ENCODE measurements at regions not wholly inside any gene's neighbourhood (a gene's known extent, or its start where the extent isn't known, plus 50 kb on each side); places are given as distances from the start of the nearest gene placed in this dataset.

GRCh38 chr3:66789580-66790237 lies 208.4 kb upstream of the KBTBD8 start:
- DNase-seq: no peak
- Histone ChIP-seq H3K4me2 (no peak overlapping the region), H4K20me1 (ENCODE audit: insufficient read depth) (no peaks in the 10 kb centered on the region), H3F3A (ENCODE audit: insufficient read depth, low read depth) (no peaks in the 10 kb centered on the region), H3K36me3 (ENCODE audit: low read depth) (no peaks in the 10 kb centered on the region), H3K4me1 (replicated peaks; ENCODE audit: insufficient read depth) (no peaks in the 10 kb centered on the region), H2AFZ (no peak overlapping the region), H3K9me3 (ENCODE audit: insufficient read depth, low read depth) (no peaks in the 10 kb centered on the region), H3K27ac (no peak overlapping the region), H3K27me3 (ENCODE audit: insufficient read depth, low read depth) (no peaks in the 10 kb centered on the region), H3K9me2 (ENCODE audit: insufficient read depth) (no peaks in the 10 kb centered on the region), H3K79me2 (ENCODE audit: low read depth) (no peaks in the 10 kb centered on the region), H3K4me3 (no peak overlapping the region)
- ChIA-PET POLR2A (ENCODE audit: unreplicated experiment) (no interaction called here), CTCF (no interaction called here)
- intact Hi-C loops (cut with micrococcal nuclease; ENCODE audit: unreplicated experiment): no loop called here
- BruUV-seq (replicated peaks): no TSS peak
- no peak for TF ChIP-seq CTCF (conservative IDR thresholded peaks at IDR 0.05)

- ChIA-PET POLR2A (ENCODE audit: unreplicated experiment) (no interaction called here), CTCF (no interaction called here)
- H4K20me1 ChIP-seq (ENCODE audit: insufficient read depth): no peaks in the 10 kb centered on the region
- H3K4me1 ChIP-seq (replicated peaks; ENCODE audit: insufficient read depth): no peaks in the 10 kb centered on the region
- no peaks in the 10 kb centered on the region for H3K79me2 ChIP-seq (ENCODE audit: low read depth)
- no peaks in the 10 kb centered on the region for H3K27me3 ChIP-seq (ENCODE audit: insufficient read depth, low read depth)
- H3K36me3 ChIP-seq (ENCODE audit: low read depth): no peaks in the 10 kb centered on the region
- no peak overlapping the region for H3K4me2 ChIP-seq
- no peaks in the 10 kb centered on the region for H3F3A ChIP-seq (ENCODE audit: insufficient read depth, low read depth)
- TF ChIP-seq CTCF (conservative IDR thresholded peaks at IDR 0.05) (no peak), EZH2 (IDR thresholded peaks at IDR 0.05; ENCODE audit: low read depth) (no peak)
- H3K9me2 ChIP-seq (ENCODE audit: insufficient read depth): no peaks in the 10 kb centered on the region
- no peak for DNase-seq
- no peaks in the 10 kb centered on the region for H3K9me3 ChIP-seq (ENCODE audit: insufficient read depth, low read depth)
- H3K4me3 ChIP-seq: no peak overlapping the region
- no peak overlapping the region for H2AFZ ChIP-seq
- H3K27ac ChIP-seq: no peak overlapping the region
- intact Hi-C loops (cut with micrococcal nuclease; ENCODE audit: unreplicated experiment): no loop called here
- BruUV-seq (replicated peaks): no TSS peak
Observed at GRCh38 chr3:66792086-66792485, 206.0 kb upstream of the KBTBD8 start.

- no peak overlapping the region for H3K4me2 ChIP-seq
- H3F3A ChIP-seq (ENCODE audit: insufficient read depth, low read depth): no peaks in the 10 kb centered on the region
- H3K4me3 ChIP-seq: no peak overlapping the region
- no peaks in the 10 kb centered on the region for H4K20me1 ChIP-seq (ENCODE audit: insufficient read depth)
- H2AFZ ChIP-seq: no peak overlapping the region
- ChIA-PET POLR2A (ENCODE audit: unreplicated experiment) (no interaction called here), CTCF (no interaction called here)
- H3K27ac ChIP-seq: no peak overlapping the region
- no peaks in the 10 kb centered on the region for H3K9me3 ChIP-seq (ENCODE audit: insufficient read depth, low read depth)
- no peaks in the 10 kb centered on the region for H3K4me1 ChIP-seq (replicated peaks; ENCODE audit: insufficient read depth)
- no peaks in the 10 kb centered on the region for H3K9me2 ChIP-seq (ENCODE audit: insufficient read depth)
- TF ChIP-seq EZH2 (IDR thresholded peaks at IDR 0.05; ENCODE audit: low read depth) (no peak), CTCF (conservative IDR thresholded peaks at IDR 0.05) (no peak)
- intact Hi-C loops (cut with micrococcal nuclease; ENCODE audit: unreplicated experiment): no loop called here
- no peaks in the 10 kb centered on the region for H3K36me3 ChIP-seq (ENCODE audit: low read depth)
- no peaks in the 10 kb centered on the region for H3K79me2 ChIP-seq (ENCODE audit: low read depth)
- H3K27me3 ChIP-seq (ENCODE audit: insufficient read depth, low read depth): no peaks in the 10 kb centered on the region
- DNase-seq: no peak
- no TSS peak for BruUV-seq (replicated peaks)
Observed at GRCh38 chr3:66795365-66795764, 202.7 kb upstream of the KBTBD8 start.
